Dendritic cell treated with granulocyte-macrophage colony-stimulating factor and Interleukin-4, amounts not matched to agents 40 ng/mL and 50 ng/mL, for 4 days (primary cell): ENCODE measurements at regions not wholly inside any gene's neighbourhood (a gene's known extent, or its start where the extent isn't known, plus 50 kb on each side); places are given as distances from the start of the nearest gene placed in this dataset.

Experiments used
- H3K27ac Mint-ChIP-seq: one replicate; pipeline ENCODE4 v1.8.0; 2022; ENCODE audit warnings: mild to moderate bottlenecking, mixed read lengths
- H3K27me3 Mint-ChIP-seq: one replicate; pipeline ENCODE4 v1.8.0; 2022; ENCODE audit warnings: mild to moderate bottlenecking, mixed read lengths
- H3K36me3 Mint-ChIP-seq: one replicate; pipeline ENCODE4 v1.8.0; 2022; ENCODE audit warnings: low read depth, mixed read lengths
- H3K4me1 Mint-ChIP-seq: one replicate; pipeline ENCODE4 v1.8.0; 2022; ENCODE audit warnings: low read depth, mixed read lengths
- H3K4me3 Mint-ChIP-seq: one replicate; pipeline ENCODE4 v1.8.0; 2022; ENCODE audit warnings: mild to moderate bottlenecking, moderate library complexity, mixed read lengths
- H3K9me3 Mint-ChIP-seq: one replicate; pipeline ENCODE4 v1.8.0; 2022; ENCODE audit warnings: mixed read lengths
- intact Hi-C: fragments of 100-400 bp; cut with micrococcal nuclease; formaldehyde crosslinking; loops from one replicate; pipeline ENCODE4 v1.15.0; 2022

DNA sequence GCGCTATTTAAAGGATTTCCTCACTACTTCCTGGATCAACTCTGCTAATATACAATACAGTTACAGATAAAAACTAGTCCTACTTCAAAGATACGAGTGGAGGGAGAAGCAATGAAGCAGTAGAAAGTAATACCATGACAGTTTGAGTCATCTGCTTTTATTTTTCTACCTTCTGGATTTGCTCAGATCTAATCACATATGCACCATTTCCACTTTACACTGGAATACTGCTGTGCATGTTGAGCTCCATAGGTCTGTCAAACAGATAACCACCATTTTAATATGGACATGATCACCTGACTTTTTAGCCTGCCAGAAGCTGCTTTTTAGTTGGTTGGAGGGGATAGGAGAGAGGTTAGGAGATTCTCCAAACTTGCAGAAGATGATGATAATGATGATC, 92.5 kb downstream of the MMUT start:
- intact Hi-C loops: no loop called here
- Mint-ChIP-seq H3K27ac (no peak overlapping the region), H3K4me3 (no peak overlapping the region), H3K4me1 (no peaks in the 10 kb centered on the region), H3K9me3 (peaks cover 29% of the 10 kb centered on the region), H3K27me3 (no peaks in the 10 kb centered on the region), H3K36me3 (no peaks in the 10 kb centered on the region)

DNA sequence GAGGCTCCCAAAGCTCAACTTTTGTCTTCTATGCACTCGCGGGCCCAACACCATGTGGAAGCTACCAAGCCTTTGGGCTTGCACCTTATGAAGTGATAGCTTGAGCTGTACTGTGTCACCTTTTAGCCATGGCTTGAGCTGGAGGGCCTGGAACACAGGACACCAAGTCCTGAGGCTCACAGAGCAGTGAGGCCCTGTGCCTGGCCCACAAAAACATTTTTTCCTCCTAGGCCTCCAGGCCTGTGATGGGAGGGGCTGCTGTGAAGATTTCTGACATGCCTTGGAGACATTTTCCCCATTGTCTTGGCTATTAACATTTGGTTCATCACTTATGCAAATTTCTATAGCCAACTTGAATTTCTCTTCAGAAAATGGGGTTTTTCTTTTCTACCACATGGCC, 96.5 kb downstream of the MMUT start:
- H3K36me3 Mint-ChIP-seq: no peaks in the 10 kb centered on the region
- no peak overlapping the region for H3K27ac Mint-ChIP-seq
- no peaks in the 10 kb centered on the region for H3K27me3 Mint-ChIP-seq
- intact Hi-C loops: no loop called here
- no peak overlapping the region for H3K4me3 Mint-ChIP-seq
- H3K4me1 Mint-ChIP-seq: no peaks in the 10 kb centered on the region
- peaks cover 34% of the 10 kb centered on the region for H3K9me3 Mint-ChIP-seq

DNA sequence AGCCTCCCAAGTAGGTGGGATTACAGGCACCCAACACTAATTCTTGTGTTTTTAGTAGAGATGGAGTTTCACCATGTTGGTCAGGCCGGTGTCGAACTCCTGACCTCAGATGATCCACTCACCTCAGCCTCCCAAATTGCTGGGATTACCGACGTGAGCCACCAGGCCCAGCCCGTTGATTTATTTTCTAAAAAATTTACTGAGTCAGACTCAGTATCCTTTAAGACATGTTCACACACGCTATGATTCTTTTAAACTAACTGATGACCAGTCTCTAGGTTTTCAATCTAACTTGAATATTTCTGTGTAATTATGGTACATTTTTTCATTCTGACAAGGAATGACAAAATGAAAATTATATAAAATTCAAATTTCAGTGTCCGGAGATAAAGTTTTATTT, 114.5 kb downstream of the MMUT start:
- Mint-ChIP-seq H3K4me3 (no peak overlapping the region), H3K27me3 (no peaks in the 10 kb centered on the region), H3K9me3 (peaks cover 25% of the 10 kb centered on the region), H3K4me1 (no peaks in the 10 kb centered on the region), H3K27ac (no peak overlapping the region), H3K36me3 (no peaks in the 10 kb centered on the region)
- intact Hi-C loops: no loop called here

DNA sequence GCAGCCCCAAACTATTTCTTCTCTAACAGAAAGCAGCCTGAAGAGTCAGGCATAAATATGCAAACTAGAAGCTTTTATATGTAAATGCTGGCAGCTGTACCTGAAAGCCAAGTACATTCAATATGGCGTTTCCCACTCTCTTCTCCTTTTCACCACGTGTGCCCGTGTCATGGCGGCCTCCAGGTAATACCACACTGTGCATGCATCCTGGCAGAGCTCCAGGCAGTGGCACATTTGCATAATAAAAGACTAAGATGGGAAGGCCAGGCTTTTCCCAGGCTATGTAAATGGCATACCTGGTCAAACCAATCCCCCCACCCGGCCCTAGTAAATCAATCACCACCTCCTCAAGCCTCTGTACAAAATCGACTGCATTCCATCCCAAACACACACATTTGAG, 120.6 kb downstream of the MMUT start:
- H3K4me1 Mint-ChIP-seq: no peaks in the 10 kb centered on the region
- intact Hi-C loops: no loop called here
- H3K27ac Mint-ChIP-seq: no peak overlapping the region
- H3K9me3 Mint-ChIP-seq: no peaks in the 10 kb centered on the region
- no peak overlapping the region for H3K4me3 Mint-ChIP-seq
- H3K27me3 Mint-ChIP-seq: no peaks in the 10 kb centered on the region
- H3K36me3 Mint-ChIP-seq: no peaks in the 10 kb centered on the region

DNA sequence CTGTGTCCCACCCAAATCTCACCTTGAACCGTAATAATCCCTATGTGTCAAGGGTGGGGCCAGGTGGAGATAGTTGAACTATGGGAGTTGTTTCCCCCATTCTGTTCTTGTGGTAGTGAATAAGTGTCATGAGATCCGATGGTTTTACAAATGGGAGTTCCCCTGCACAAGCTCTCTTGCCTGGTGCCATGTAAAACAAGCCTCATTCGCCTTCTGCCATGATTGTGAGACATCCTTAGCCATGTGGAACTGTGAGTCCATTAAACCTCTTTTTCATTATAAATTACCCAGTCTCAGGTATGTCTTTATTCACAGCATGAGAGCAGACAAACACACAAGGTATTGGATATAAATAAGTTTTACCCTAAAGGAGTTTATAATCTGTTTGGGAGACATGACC, 121.2 kb downstream of the MMUT start:
- Mint-ChIP-seq H3K27me3 (no peaks in the 10 kb centered on the region), H3K36me3 (no peaks in the 10 kb centered on the region), H3K4me1 (no peaks in the 10 kb centered on the region), H3K9me3 (peaks cover under 1% of the 10 kb centered on the region), H3K4me3 (no peak overlapping the region), H3K27ac (no peak overlapping the region)
- intact Hi-C loops: no loop called here

DNA sequence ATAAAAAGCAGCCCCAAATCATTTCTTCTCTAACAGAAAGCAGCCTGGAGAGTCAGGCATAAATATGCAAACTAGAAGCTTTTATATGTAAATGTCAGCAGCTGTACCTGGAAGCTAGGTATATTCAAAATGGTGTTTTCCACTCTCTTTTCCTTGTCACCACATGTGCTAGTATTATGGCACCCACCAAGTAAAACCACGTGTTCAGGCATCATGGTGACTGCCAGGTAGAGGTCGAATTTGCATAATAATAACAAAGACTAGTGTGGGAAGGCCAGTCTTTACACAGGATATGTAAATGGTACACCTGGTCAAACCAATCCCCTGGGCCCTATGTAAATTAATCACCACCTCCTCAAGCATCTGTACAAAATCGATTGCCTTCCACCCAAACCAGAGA, 124.0 kb downstream of the MMUT start:
- H3K27me3 Mint-ChIP-seq: no peaks in the 10 kb centered on the region
- no peaks in the 10 kb centered on the region for H3K4me1 Mint-ChIP-seq
- no peaks in the 10 kb centered on the region for H3K36me3 Mint-ChIP-seq
- no peak overlapping the region for H3K27ac Mint-ChIP-seq
- peaks cover 9% of the 10 kb centered on the region for H3K9me3 Mint-ChIP-seq
- intact Hi-C loops: no loop called here
- no peak overlapping the region for H3K4me3 Mint-ChIP-seq

DNA sequence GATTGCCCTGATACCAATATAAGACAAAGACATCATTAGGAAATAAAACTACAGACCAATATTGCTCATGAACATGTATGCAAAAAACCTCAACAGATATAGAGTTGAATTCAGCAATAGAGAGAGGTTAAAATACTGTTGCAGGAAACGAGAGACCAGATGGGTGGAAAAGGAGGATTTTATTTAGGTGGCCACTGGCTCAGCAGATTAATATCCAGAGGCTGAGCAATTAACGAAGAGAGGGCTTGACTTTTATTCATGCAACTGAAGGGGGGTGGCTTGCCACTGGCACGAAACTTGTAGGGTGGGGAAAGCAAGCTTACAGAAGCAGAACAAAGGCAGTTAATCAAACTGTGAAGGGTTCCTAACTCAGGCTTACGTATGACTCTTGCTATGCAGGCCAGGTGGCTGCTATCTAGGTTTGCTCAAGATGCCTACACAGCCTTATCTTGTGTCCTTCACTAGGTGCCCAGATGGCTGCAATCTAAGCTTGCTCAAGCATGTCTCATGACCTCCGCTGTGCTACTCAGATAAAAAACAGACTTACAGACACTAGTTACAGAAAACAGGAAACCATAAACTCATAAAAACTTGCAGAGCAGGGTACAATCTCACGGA, 126.4 kb downstream of the MMUT start:
- Mint-ChIP-seq H3K9me3 (peaks cover 18% of the 10 kb centered on the region), H3K4me1 (no peaks in the 10 kb centered on the region), H3K4me3 (no peak overlapping the region), H3K27ac (no peak overlapping the region), H3K36me3 (no peaks in the 10 kb centered on the region), H3K27me3 (no peaks in the 10 kb centered on the region)
- intact Hi-C loops: no loop called here

DNA sequence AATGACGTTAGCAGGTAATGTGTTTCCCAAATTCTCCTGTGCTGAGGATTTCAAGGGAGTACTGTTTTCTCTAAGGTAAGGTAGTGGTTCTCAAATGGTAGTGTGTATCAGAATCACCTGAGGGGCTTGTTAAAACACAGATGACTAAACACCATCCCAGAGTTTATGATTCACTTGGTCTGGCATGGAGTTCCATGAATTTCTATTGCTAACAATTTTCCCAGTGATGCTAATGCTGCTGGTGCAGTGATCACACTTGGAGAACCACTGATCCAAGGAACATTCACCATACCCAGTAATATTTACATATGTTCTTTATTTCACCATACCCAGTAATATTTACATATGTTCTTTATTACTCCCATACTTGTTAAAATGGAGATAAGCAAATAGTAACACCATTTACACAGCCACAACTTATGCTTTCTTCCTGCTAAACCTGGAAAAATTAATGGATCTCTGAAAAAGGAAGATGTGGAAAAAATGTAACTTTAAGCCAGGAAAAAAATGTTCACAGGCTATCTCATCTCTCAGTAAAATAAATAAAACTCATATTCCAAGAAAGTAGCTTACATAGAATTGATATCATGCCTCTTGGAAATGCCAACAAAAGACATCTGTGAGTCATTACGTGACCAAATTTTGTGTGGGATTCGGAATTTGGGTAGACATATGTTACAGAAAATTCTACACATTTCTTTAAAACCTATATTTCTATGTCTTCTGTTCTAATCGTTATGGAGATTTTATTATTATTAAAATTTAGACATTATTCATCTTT, 129.5 kb downstream of the MMUT start:
- no peak overlapping the region for H3K27ac Mint-ChIP-seq
- intact Hi-C loops: no loop called here

DNA sequence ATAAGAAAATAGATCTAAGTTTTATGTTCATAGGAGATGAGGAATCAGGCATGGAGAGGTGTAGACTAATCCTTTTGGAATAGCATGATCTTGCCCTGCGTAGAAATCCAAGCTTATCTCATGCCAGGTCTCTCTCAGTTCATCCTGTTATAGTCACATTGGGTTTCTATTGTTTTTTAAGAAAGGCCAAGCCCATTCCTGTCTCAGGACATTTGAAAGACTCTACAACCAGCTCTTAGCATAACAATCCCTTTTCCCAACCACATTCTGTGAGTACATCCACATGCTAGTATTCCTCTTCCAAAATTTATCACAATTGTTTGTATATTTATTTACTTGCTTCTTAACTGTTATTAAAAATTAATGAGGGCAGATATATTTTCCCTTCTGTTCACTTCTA, 130.3 kb downstream of the MMUT start:
- no peak overlapping the region for H3K27ac Mint-ChIP-seq
- no peaks in the 10 kb centered on the region for H3K4me1 Mint-ChIP-seq
- H3K9me3 Mint-ChIP-seq: peaks cover 18% of the 10 kb centered on the region
- no peak overlapping the region for H3K4me3 Mint-ChIP-seq
- no peaks in the 10 kb centered on the region for H3K36me3 Mint-ChIP-seq
- H3K27me3 Mint-ChIP-seq: no peaks in the 10 kb centered on the region
- intact Hi-C loops: no loop called here

More for the DNA sequence above, 129.5 kb downstream of the MMUT start:
- Mint-ChIP-seq H3K27me3 (no peaks in the 10 kb centered on the region), H3K9me3 (peaks cover 18% of the 10 kb centered on the region), H3K4me1 (no peaks in the 10 kb centered on the region), H3K36me3 (no peaks in the 10 kb centered on the region), H3K4me3 (no peak overlapping the region)

DNA sequence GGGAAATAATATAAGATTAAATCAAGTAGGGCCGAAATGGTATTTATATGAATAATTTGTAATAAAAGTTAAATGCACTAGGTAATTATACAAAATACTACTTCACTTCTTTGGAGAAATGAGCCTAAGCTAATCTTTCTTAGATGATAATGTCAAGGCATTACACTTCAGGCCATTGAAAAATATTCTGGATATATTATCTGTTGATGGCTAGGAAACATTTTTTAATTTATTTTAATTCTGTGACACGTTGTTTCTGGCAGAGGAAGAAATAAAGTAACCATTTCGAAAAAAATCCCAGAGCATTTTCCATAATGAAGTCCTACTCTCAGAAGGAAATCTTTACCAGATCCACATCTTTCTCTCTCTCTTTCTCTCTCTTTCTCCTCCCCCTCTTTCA, 133.9 kb downstream of the MMUT start:
- H3K27ac Mint-ChIP-seq: no peak overlapping the region
- H3K9me3 Mint-ChIP-seq: peaks cover 14% of the 10 kb centered on the region
- no peaks in the 10 kb centered on the region for H3K4me1 Mint-ChIP-seq
- intact Hi-C loops: no loop called here
- H3K36me3 Mint-ChIP-seq: no peaks in the 10 kb centered on the region
- no peak overlapping the region for H3K4me3 Mint-ChIP-seq
- H3K27me3 Mint-ChIP-seq: no peaks in the 10 kb centered on the region

DNA sequence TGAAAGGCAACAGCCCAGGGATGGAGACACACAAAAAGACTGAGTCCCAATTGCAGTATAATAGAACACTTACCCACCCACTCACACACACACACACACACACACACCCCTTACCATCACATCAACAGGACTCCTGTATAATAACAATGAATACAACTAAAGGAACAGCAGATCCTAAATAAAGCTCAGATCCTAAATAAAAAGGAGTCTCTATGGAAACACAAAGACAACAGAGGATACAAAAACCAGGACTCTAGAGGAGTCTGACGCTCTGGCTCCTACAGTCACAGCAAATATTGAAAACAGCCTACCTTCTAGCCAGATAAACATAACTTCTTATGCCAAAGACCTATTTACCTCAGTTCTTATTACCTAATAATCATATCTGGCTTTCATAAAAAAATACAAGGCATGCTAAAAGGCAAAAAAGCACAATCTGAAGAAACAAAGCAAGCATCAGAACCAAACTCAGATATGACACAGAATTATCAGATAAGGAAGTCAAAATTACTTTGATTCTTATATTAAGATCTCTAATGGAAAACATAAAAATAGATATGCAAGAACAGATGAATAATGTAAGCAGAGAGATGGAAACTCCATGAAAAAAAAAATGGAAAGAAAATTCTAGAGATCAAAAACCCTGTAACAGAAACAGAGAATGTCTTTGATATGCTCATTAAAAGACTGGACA, 134.9 kb downstream of the MMUT start:
- Mint-ChIP-seq H3K4me1 (no peaks in the 10 kb centered on the region), H3K27ac (no peak overlapping the region), H3K9me3 (peaks cover 14% of the 10 kb centered on the region), H3K27me3 (no peaks in the 10 kb centered on the region), H3K36me3 (no peaks in the 10 kb centered on the region), H3K4me3 (no peak overlapping the region)
- intact Hi-C loops: no loop called here

DNA sequence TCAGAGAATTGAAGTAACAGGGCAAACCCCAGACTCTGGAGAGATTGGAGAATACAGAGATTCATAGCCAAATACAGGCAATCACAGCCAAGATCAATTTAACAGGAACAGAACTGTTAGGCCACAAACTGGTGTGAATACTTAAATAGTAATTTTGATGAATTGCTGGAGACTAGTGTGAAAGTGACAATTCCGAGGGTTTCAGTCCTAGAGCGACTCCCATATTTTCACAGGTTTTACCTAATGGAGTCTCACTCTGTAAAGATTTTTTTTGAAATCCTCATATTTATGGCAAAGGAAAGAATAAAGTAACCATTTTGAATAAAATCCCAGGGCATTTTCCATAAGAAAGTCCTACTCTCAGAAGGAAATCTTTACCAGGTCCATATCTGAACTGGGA, 135.5 kb downstream of the MMUT start:
- H3K4me3 Mint-ChIP-seq: no peak overlapping the region
- no peaks in the 10 kb centered on the region for H3K36me3 Mint-ChIP-seq
- H3K27me3 Mint-ChIP-seq: no peaks in the 10 kb centered on the region

DNA sequence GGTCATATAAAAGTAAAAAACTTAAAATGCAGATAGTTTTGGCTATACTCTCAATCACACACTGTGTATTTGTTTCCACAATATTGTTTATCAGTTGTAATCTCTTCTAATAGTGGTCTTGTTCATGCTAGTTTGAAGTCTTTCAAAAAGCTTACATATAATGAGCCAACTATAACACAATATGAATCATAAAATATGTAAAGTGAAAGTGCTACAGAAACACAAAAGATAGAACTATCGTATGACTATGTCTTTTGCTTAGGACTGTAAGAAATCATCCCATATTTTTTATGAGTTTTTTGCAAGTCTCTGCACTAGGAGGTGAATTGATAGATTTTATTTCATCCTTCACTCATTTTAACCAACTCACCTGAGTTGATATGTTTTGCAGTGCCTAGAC, 136.0 kb downstream of the MMUT start:
- H3K27me3 Mint-ChIP-seq: no peaks in the 10 kb centered on the region
- intact Hi-C loops: no loop called here
- H3K36me3 Mint-ChIP-seq: no peaks in the 10 kb centered on the region
- H3K4me3 Mint-ChIP-seq: no peak overlapping the region
- peaks cover 9% of the 10 kb centered on the region for H3K9me3 Mint-ChIP-seq
- no peak overlapping the region for H3K27ac Mint-ChIP-seq
- no peaks in the 10 kb centered on the region for H3K4me1 Mint-ChIP-seq

More for the DNA sequence above, 135.5 kb downstream of the MMUT start:
- Mint-ChIP-seq H3K9me3 (peaks cover 14% of the 10 kb centered on the region), H3K27ac (no peak overlapping the region), H3K4me1 (no peaks in the 10 kb centered on the region)
- intact Hi-C loops: no loop called here

DNA sequence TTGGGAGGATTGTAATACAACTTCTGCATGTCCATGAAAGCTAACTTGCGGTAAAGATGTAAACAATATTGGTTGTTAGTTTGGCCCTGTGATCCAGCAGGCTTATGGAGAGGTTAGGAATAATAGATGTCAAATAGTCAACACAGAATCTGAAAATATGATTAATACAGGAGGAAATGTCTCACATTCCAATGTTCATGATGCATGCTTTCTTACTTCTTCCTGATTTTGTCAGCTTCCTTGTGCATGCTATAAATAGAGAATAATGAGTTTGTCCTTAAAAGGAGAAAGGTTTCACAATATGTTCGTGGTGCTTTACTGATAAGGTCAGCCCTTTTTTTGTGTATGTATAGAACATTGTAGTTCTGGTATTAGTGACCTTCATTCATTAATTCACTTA, 136.7 kb downstream of the MMUT start:
- no peaks in the 10 kb centered on the region for H3K36me3 Mint-ChIP-seq
- H3K27me3 Mint-ChIP-seq: no peaks in the 10 kb centered on the region
- intact Hi-C loops: no loop called here
- peaks cover 6% of the 10 kb centered on the region for H3K9me3 Mint-ChIP-seq
- H3K4me1 Mint-ChIP-seq: no peaks in the 10 kb centered on the region
- H3K27ac Mint-ChIP-seq: no peak overlapping the region
- no peak overlapping the region for H3K4me3 Mint-ChIP-seq
